Right lobe of liver (tissue), 6 donors: ENCODE measurements at regions not wholly inside any gene's neighbourhood (a gene's known extent, or its start where the extent isn't known, plus 50 kb on each side); places are given as distances from the start of the nearest gene placed in this dataset.

Source experiments
- ATAC-seq, 4 donors: fragments of 200-7000 bp; cut with Tn5 transposase; one replicate each; pipeline ENCODE4 v1.9.1; 2020; ENCODE audit warnings: mild to moderate bottlenecking in 4 of 4, moderate library complexity in 4 of 4
- DNase-seq, 3 donors: peaks; one replicate each; pipeline ENCODE4 v3.0.0-alpha.2; 2020
- H3K27ac ChIP-seq, 3 donors: fragments of 200-600 bp; one replicate each; pipeline ENCODE4 v1.8.0; 2022
- H3K27me3 ChIP-seq, 2 donors: fragments of 200-600 bp; one replicate each; pipeline ENCODE4 v1.8.0; 2022
- H3K36me3 ChIP-seq, 4 donors: fragments of 200-600 bp; sonication (generic) in 1 of 4; one replicate each; pipeline versions ENCODE4 v1.5.1 to v1.8.0; 2017 to 2022; ENCODE audit warnings: control low read depth in 1 of 4
- H3K4me1 ChIP-seq, 4 donors: fragments of 200-600 bp; sonication (generic) in 1 of 4; one replicate each; pipeline versions ENCODE4 v1.5.1 to v1.8.0; 2017 to 2022; ENCODE audit warnings: control low read depth in 1 of 4
- H3K4me3 ChIP-seq, 3 donors: fragments of 200-600 bp; one replicate each; pipeline ENCODE4 v1.8.0; 2022
- H3K9me3 ChIP-seq, 4 donors: fragments of 200-600 bp; sonication (generic) in 1 of 4; one replicate each; pipeline versions ENCODE4 v1.5.1 to v1.8.0; 2017 to 2022; ENCODE audit warnings: control low read depth in 1 of 4
- POLR2A ChIP-seq: fragments of 450-650 bp; IDR thresholded peaks from one replicate; pipeline ENCODE4 v1.6.1; 2017; ENCODE audit warnings: antibody characterized with exemption, mild to moderate bottlenecking
- WGBS: methylation state at CpG from one replicate; pipeline ENCODE4 v1.1.6; 2018; ENCODE audit warnings: low coverage, low lambda C conversion rate; ENCODE audit not compliant: insufficient coverage; ENCODE audit errors: missing lambda C conversion rate; 5-methylcytosine and 5-hydroxymethylcytosine counted together
- intact Hi-C, 2 donors: fragments of 100-400 bp; cut with DNase I; formaldehyde crosslinking; loops; one replicate each; pipeline versions ENCODE4 v1.11.2 to v1.14.1; 2022
- TF ChIP-seq, protein P1 (sequence below), 4 donors: fragments of 200-600 bp in 3 of 4; fragments of 450-650 bp in 1 of 4; IDR thresholded peaks; one replicate each; pipeline versions ENCODE4 v1.5.1 to v1.8.0; 2016 to 2022; ENCODE audit warnings: antibody characterized with exemption in 4 of 4, mild to moderate bottlenecking in 2 of 4
- donor health status: DM: no; HTN: yes; CAD: no.
- donor health status: DM: no; HTN: no; CAD: no.
- donor health status: DM: no; HTN: no; CAD: no.
- donor health status: DM: no; HTN: yes; CAD: no.
- donor health status: DM: no; HTN: yes; CAD: no.

DNA sequence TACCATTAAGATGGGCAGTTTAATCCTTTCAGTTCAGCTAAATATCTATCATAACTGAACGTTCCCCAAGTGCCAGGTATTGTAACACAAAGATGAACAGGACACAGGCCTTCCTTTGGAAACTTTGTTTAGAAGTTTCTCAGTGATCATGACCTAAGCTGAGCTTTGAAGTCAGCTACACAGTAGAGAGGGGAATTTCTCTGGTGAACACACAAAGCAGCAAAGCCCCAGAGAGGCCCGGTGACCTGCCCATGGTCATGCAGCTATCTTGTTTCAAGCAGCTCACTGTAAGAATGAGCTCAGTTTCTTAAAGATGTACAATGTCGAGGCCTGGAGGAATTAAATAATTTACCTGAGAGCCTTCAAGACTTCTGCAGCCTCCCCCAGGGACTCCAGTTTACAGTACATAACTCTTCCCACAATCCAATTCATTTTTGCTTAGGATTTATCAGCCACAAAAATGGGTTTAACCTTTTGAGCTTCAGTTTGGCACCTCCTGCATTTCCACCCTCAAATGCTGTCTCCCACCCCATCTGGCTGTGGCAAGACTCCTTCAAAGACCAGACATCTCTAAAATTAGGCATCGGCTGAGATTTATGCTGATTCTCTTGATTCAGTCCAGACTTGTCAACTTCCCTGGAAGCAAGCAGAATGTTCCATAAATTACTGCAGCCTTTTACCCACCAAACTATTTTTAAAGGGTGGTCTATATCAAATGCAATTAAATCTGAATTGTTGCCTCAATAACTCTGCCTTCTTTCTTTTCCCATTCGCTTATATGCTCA, 325.6 kb downstream of the TXNL1 start:
- Histone ChIP-seq H3K27ac (no peak overlapping the region), H3K36me3 (no peaks in the 10 kb centered on the region), H3K9me3 (no peaks in the 10 kb centered on the region), H3K4me1 (no peaks in the 10 kb centered on the region), H3K4me3 (no peak overlapping the region), H3K27me3 (no peaks in the 10 kb centered on the region)
- 68% methylated on average over 3 of the region's 5 CpGs for WGBS
- ATAC-seq (no peak), DNase-seq (no peak)
- no peak for TF ChIP-seq POLR2A
- TF ChIP-seq, protein P1, sequence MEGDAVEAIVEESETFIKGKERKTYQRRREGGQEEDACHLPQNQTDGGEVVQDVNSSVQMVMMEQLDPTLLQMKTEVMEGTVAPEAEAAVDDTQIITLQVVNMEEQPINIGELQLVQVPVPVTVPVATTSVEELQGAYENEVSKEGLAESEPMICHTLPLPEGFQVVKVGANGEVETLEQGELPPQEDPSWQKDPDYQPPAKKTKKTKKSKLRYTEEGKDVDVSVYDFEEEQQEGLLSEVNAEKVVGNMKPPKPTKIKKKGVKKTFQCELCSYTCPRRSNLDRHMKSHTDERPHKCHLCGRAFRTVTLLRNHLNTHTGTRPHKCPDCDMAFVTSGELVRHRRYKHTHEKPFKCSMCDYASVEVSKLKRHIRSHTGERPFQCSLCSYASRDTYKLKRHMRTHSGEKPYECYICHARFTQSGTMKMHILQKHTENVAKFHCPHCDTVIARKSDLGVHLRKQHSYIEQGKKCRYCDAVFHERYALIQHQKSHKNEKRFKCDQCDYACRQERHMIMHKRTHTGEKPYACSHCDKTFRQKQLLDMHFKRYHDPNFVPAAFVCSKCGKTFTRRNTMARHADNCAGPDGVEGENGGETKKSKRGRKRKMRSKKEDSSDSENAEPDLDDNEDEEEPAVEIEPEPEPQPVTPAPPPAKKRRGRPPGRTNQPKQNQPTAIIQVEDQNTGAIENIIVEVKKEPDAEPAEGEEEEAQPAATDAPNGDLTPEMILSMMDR (IDR thresholded peaks at IDR 0.05), result no peak
- intact Hi-C loops, result no loop called here

DNA sequence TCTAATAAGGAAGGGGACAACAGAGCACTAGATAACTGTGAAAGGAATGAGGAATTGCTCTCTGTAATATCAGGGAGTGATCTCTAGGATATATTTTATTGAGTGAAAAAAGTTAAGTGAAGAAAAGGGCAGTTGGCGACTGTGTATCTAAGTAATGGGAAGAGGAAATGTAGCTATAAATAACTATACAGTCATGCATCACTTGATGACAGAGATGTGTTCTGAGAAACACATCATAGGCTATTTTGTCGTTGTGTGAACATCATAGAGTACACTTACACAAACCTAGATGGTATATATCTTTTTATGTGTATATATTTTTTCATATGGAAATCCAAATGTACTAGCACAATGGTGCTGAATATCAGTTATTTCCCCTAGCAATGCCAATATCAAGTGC, 329.3 kb downstream of the TXNL1 start:
- no peak for DNase-seq
- H3K27me3 ChIP-seq, result no peaks in the 10 kb centered on the region
- no peaks in the 10 kb centered on the region for H3K36me3 ChIP-seq
- H3K9me3 ChIP-seq, result no peaks in the 10 kb centered on the region
- intact Hi-C loops, result no loop called here
- no peak for ATAC-seq
- 36% methylated on average over 2 of the region's 2 CpGs for WGBS
- H3K27ac ChIP-seq, result no peak overlapping the region
- no peak overlapping the region for H3K4me3 ChIP-seq
- TF ChIP-seq, protein P1 (IDR thresholded peaks at IDR 0.05), result no peak
- TF ChIP-seq POLR2A, result no peak
- H3K4me1 ChIP-seq, result no peaks in the 10 kb centered on the region

DNA sequence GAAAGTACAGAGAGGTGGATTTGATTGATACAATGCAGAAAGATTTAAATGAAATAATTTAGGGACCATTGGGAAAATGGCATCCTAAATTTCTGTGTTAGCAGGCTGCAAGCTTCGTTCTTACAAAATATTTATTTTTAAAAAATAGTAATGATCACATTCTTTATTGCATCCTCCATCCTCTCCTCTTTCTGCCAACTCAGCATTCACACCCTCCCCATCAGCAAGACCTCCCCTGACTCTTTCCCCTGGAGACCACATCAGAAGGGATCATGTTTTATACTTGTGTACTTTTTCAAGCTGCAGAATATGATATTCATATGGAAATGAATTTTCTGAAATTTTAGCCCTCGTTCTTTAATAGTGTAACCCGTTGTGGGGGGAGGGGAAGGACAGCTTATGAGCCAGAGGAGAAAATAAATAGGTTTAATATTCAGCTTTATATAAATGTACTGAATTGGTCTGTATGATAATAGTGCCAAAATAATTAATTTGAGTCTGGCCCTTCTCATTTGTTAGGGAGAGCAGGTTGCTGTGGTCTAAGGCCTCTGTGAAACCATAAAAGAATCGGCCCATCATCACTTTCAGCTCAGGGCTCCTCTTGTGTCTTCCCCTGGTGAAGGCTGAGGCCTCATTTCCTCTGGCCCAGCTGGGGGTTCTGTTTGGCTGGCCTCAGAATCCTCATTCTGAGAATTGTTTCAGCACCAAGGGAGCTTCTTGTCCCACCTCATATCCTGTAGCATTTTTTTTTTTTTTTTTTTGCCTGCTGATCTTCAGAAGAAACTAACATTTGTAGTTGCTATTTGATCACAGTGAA, 330.8 kb downstream of the TXNL1 start:
- Histone ChIP-seq H3K27me3 (no peaks in the 10 kb centered on the region), H3K4me3 (no peak overlapping the region), H3K4me1 (no peaks in the 10 kb centered on the region), H3K9me3 (no peaks in the 10 kb centered on the region), H3K27ac (no peak overlapping the region), H3K36me3 (no peaks in the 10 kb centered on the region)
- TF ChIP-seq POLR2A, result no peak
- TF ChIP-seq, protein P1 (IDR thresholded peaks at IDR 0.05), result no peak
- 41% methylated on average over 4 of the region's 4 CpGs for WGBS
- no peak for DNase-seq
- ATAC-seq, result no peak
- intact Hi-C loops, result no loop called here

DNA sequence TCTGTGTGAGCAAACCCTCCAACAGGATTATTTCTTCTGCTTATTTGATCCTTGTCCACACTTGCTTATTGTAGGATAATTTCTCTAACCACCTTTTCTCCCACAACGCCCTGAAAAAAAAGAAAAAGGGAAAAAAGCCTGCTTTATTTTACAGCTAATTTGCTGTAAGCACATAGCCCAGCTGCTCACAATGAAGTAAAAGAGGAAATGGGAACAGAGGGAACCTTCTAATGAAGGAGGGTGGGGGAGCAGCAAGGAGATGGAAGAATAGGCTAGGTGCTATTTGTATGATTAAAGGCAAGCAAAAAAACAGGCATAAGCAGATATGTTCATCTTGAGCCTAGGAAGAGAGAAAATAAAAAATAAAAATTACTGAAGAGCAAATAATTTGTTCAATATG, 331.6 kb downstream of the TXNL1 start:
- Histone ChIP-seq H3K9me3 (no peaks in the 10 kb centered on the region), H3K27ac (no peak overlapping the region), H3K36me3 (no peaks in the 10 kb centered on the region), H3K4me3 (no peak overlapping the region), H3K4me1 (no peaks in the 10 kb centered on the region), H3K27me3 (no peaks in the 10 kb centered on the region)
- intact Hi-C loops, result no loop called here
- ATAC-seq (no peak), DNase-seq (no peak)
- no peak for TF ChIP-seq POLR2A
- TF ChIP-seq, protein P1 (IDR thresholded peaks at IDR 0.05), result no peak
- 52% methylated on average over 1 of the region's 1 CpG for WGBS
